ENCODE measurements at regions not wholly inside any gene's neighbourhood (a gene's known extent, or its start where the extent isn't known, plus 50 kb on each side); places are given as distances from the start of the nearest gene placed in this dataset.

DNA sequence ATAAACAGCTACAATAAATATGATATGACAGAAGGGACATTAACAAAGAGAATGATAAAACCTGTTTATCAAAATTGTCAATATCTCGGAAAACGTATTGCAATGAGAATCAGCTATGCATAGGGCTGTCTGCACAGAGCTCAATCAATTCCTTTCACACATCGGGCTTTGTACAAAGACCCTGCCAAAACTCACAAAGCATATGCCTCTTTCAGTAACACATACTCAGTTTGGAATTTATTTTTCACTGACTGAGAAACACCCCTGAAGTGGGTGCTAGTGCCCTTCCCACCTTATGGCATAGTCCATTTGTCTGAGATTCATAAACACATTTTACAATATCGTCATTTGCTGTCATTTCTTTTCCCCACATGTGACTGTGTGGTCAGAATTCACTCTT lies 815.8 kb upstream of the FAM98A start:
- Histone ChIP-seq H3K4me1 (replicated peaks in 1 of 4; ENCODE audit: control insufficient read depth in 3 of 4, insufficient read depth in 4 of 4, low read length in 3 of 4) (no peaks in the 10 kb centered on the region), H2BK5ac (ENCODE audit: low read depth, low read length) (no peak overlapping the region), H3K4me2 (ENCODE audit: insufficient read depth in 1 of 2, low read depth in 2 of 2, low read length in 2 of 2) (no peak overlapping the region), H2BK15ac (ENCODE audit: low read length) (no peak overlapping the region), H4K20me1 (replicated peaks in 1 of 2; ENCODE audit: control insufficient read depth in 1 of 2, insufficient read depth in 2 of 2, low read length in 2 of 2) (no peaks in the 10 kb centered on the region), H3K4ac (replicated peaks; ENCODE audit: insufficient read length, low read depth, low read length) (no peak overlapping the region), H2BK12ac (ENCODE audit: low read depth, low read length) (no peak overlapping the region), H3K18ac (ENCODE audit: extremely low read depth, low read length) (no peak overlapping the region), H4K5ac (ENCODE audit: insufficient read length, low read depth, low read length) (no peak overlapping the region), H3K36me3 (ENCODE audit: control insufficient read depth in 2 of 4, insufficient read depth in 4 of 4, low read length in 3 of 4) (no peaks in the 10 kb centered on the region; a peak in 2 of 8 replicates), H3K9me3 (ENCODE audit: insufficient read depth in 2 of 2, low read depth in 1 of 2, low read length in 1 of 2) (peaks cover 2 to 3% of the 10 kb centered on the region in 2 experiments; a peak in 2 of 4 replicates), H3K79me2 (ENCODE audit: control insufficient read depth in 1 of 2, insufficient read depth in 2 of 2, low read length in 2 of 2) (no peaks in the 10 kb centered on the region), H3K14ac (ENCODE audit: insufficient read length) (no peak overlapping the region), H2AK5ac (ENCODE audit: low read depth, low read length) (no peak overlapping the region), H2AFZ (ENCODE audit: low read length) (no peak overlapping the region), H4K8ac (ENCODE audit: extremely low read depth, insufficient read depth, low read length) (no peak overlapping the region), H3K27me3 (replicated peaks in 1 of 4; ENCODE audit: control insufficient read depth in 3 of 4, extremely low read depth in 1 of 4, insufficient read depth in 3 of 4, low read length in 3 of 4) (no peaks in the 10 kb centered on the region), H3K9ac (replicated peaks in 1 of 4; ENCODE audit: extremely low read depth in 1 of 4, low read depth in 3 of 4, low read length in 3 of 4) (no peak overlapping the region), H3K4me3 (ENCODE audit: extremely low read depth in 1 of 4, insufficient read depth in 2 of 4, low read depth in 3 of 4, low read length in 4 of 4) (no peak overlapping the region), H4K91ac (replicated peaks; ENCODE audit: insufficient read length, low read length) (no peak overlapping the region), H3K23ac (ENCODE audit: insufficient read length) (no peak overlapping the region), H2BK120ac (replicated peaks; ENCODE audit: low read depth, low read length) (no peak overlapping the region), H3K79me1 (ENCODE audit: low read depth, low read length) (no peaks in the 10 kb centered on the region), H3K23me2 (ENCODE audit: low read depth, low read length) (no peaks in the 10 kb centered on the region), H3K27ac (ENCODE audit: low read depth, low read length) (no peak overlapping the region), H3K56ac (replicated peaks; ENCODE audit: insufficient read length, low read depth, low read length) (no peak overlapping the region), H2BK20ac (ENCODE audit: low read length) (no peak overlapping the region)
- ChIA-PET POLR2A (ENCODE audit: partially characterized antibody) (no interaction called here), CTCF (ENCODE audit: partially characterized antibody) (no interaction called here)
- 87% methylated on average over 4 of the region's 4 CpGs; no CpG with 5 or more reads in 1 of the 2 experiments for WGBS, 2 experiments (ENCODE audit: extremely low coverage in 1 of 2, insufficient coverage in 1 of 2, insufficient read length in 1 of 2, insufficient replicate concordance in 2 of 2, low coverage in 1 of 2, low lambda C conversion rate in 2 of 2, missing lambda C conversion rate in 1 of 2)
- no peak for DNase-seq (ENCODE audit: low read depth in 1 of 2, low spot score in 2 of 2)
- FAIRE-seq: no peak
- TF ChIP-seq RFX5 (IDR thresholded peaks at IDR 0.05; ENCODE audit: borderline replicate concordance, low read depth, low read length): no peak
- no peak for TF ChIP-seq GABPA (IDR thresholded peaks at IDR 0.05; ENCODE audit: borderline replicate concordance, insufficient read depth, low read length)
- TF ChIP-seq EP300 (IDR thresholded peaks at IDR 0.05; ENCODE audit: borderline replicate concordance in 1 of 2, low read depth in 2 of 2, low read length in 2 of 2): no peak
- no peak for TF ChIP-seq USF2 (IDR thresholded peaks at IDR 0.05; ENCODE audit: low read length)
- TF ChIP-seq KDM1A (IDR thresholded peaks at IDR 0.05; ENCODE audit: borderline replicate concordance, low read length): no peak
- TF ChIP-seq SUZ12 (IDR thresholded peaks at IDR 0.05; ENCODE audit: low read length): no peak
- TF ChIP-seq SP1 (IDR thresholded peaks at IDR 0.05; ENCODE audit: low read depth, low read length): no peak
- no peak for TF ChIP-seq SP2 (IDR thresholded peaks at IDR 0.05; ENCODE audit: low read length)
- TF ChIP-seq EGR1 (IDR thresholded peaks at IDR 0.05; ENCODE audit: borderline replicate concordance, low read depth, low read length): no peak
- no peak for TF ChIP-seq TEAD4 (IDR thresholded peaks at IDR 0.05; ENCODE audit: low read depth, low read length)
- TF ChIP-seq CBX5 (IDR thresholded peaks at IDR 0.05; ENCODE audit: low read depth, low read length): no peak
- no peak for TF ChIP-seq TAF1 (IDR thresholded peaks at IDR 0.05; ENCODE audit: low read depth, low read length)
- TF ChIP-seq, protein P1, sequence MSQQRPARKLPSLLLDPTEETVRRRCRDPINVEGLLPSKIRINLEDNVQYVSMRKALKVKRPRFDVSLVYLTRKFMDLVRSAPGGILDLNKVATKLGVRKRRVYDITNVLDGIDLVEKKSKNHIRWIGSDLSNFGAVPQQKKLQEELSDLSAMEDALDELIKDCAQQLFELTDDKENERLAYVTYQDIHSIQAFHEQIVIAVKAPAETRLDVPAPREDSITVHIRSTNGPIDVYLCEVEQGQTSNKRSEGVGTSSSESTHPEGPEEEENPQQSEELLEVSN (IDR thresholded peaks at IDR 0.05): no peak
- no peak for TF ChIP-seq TAF7 (optimal IDR thresholded peaks at IDR 0.05; ENCODE audit: borderline replicate concordance, low read depth, low read length)

Data from H1 (cell line).